Right lobe of liver (tissue), 4 donors: ENCODE measurements at regions not wholly inside any gene's neighbourhood (a gene's known extent, or its start where the extent isn't known, plus 50 kb on each side); places are given as distances from the start of the nearest gene placed in this dataset.

Experiments used
- POLR2A ChIP-seq: fragments of 450-650 bp; IDR thresholded peaks from one replicate; pipeline ENCODE4 v1.6.1; 2017; ENCODE audit warnings: antibody characterized with exemption, mild to moderate bottlenecking
- TF ChIP-seq, protein P1 (sequence below), 4 donors: fragments of 200-600 bp in 3 of 4; fragments of 450-650 bp in 1 of 4; IDR thresholded peaks; one replicate each; pipeline versions ENCODE4 v1.5.1 to v1.8.0; 2016 to 2022; ENCODE audit warnings: antibody characterized with exemption in 4 of 4, mild to moderate bottlenecking in 2 of 4
- donor health status: DM: no; HTN: no; CAD: no.
- donor health status: DM: no; HTN: no; CAD: no.
- donor health status: DM: no; HTN: yes; CAD: no.

DNA sequence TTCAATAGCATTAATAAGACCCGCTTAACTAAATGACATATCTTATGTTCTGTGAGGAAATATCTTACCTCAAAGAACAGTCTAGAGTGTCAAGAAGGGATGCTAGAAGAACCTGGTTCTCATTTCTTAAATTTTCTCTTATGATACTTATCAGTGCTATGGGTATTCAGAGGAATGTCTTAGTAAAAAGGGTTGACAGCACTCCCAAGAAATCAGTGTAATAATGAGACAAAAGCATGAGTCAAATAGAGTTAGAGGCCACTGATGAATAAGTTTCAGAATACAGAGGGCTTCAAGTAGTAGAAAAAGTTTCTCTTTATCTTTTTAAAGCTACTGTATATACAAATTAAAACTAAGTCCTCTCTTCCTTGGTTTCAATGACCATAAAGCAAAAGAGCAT, 242.8 kb downstream of the GJA1 start:
- TF ChIP-seq, protein P1, sequence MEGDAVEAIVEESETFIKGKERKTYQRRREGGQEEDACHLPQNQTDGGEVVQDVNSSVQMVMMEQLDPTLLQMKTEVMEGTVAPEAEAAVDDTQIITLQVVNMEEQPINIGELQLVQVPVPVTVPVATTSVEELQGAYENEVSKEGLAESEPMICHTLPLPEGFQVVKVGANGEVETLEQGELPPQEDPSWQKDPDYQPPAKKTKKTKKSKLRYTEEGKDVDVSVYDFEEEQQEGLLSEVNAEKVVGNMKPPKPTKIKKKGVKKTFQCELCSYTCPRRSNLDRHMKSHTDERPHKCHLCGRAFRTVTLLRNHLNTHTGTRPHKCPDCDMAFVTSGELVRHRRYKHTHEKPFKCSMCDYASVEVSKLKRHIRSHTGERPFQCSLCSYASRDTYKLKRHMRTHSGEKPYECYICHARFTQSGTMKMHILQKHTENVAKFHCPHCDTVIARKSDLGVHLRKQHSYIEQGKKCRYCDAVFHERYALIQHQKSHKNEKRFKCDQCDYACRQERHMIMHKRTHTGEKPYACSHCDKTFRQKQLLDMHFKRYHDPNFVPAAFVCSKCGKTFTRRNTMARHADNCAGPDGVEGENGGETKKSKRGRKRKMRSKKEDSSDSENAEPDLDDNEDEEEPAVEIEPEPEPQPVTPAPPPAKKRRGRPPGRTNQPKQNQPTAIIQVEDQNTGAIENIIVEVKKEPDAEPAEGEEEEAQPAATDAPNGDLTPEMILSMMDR (IDR thresholded peaks at IDR 0.05) = no peak
- TF ChIP-seq POLR2A = no peak
